K562 (cell line): ENCODE measurements at regions not wholly inside any gene's neighbourhood (a gene's known extent, or its start where the extent isn't known, plus 50 kb on each side); places are given as distances from the start of the nearest gene placed in this dataset.
"Not testable (repeated sequence)": the region's sequence is repeated elsewhere in the genome, so short reads cannot be mapped to it uniquely, and the experiment has no call there.

ENCODE experiments used
- ATAC-seq: fragments of 200-7000 bp; cut with Tn5 transposase; 3 replicates; pipeline ENCODE4 v1.9.1; 2020; ENCODE audit warnings: moderate library complexity
- BruUV-seq: library from RNA; stranded (reverse); fragments of 400-500 nt; replicated peaks from 2 replicates; lab custom pipeline; 2021; lab: Mats Ljungman, UMichigan
- CTCF ChIA-PET: fragments of 300-600 bp; formaldehyde crosslinking; extraction: SDS; loops from one replicate; lab custom pipeline; 2021; ENCODE audit warnings: low intra/inter-chr PET ratio; lab: Yijun Ruan, JAX
- POLR2A ChIA-PET: fragments of 300-600, 350-650 bp; sonication (Branson Sonifier 250); formaldehyde crosslinking; extraction: SDS; loops from one replicate; lab custom pipeline; 2021; ENCODE audit warnings: antibody characterized with exemption, inconsistent platforms; lab: Yijun Ruan, JAX
- DNase-seq, 4 experiments: peaks; one replicate each; pipeline versions ENCODE4 v3.0.0 to v3.0.0-alpha.2; 2011 to 2018; ENCODE audit warnings: low spot score in 3 of 4, mixed read lengths in 3 of 4; ENCODE audit errors: extremely low read depth in 1 of 4
- FAIRE-seq: peaks from 2 replicates; lab custom pipeline; 2011; peaks lifted over from hg19 to GRCh38; lab: Jason Lieb, UNC
- H2AFZ ChIP-seq: 2 replicates; pipeline ENCODE4 v1.6.0; 2011; ENCODE audit warnings: low read depth, low read length, control low read depth, inconsistent platforms
- H3K27ac ChIP-seq: fragments of 200-600 bp; 3 replicates; pipeline ENCODE4 v1.8.0; 2011; ENCODE audit warnings: low read depth, mild to moderate bottlenecking, control low read depth, inconsistent platforms, low read length, moderate library complexity, mixed read lengths; ENCODE audit errors: extremely low read depth
- H3K27me3 ChIP-seq, 2 experiments: fragments of 300-600 bp in 1 of 2; 2 replicates in 1 of 2; 3 replicates in 1 of 2; pipeline versions ENCODE4 v1.6.0 to v1.8.0; 2011; ENCODE audit warnings: inconsistent platforms in 2 of 2, low read length in 2 of 2, mild to moderate bottlenecking in 1 of 2, mixed read lengths in 1 of 2, moderate library complexity in 1 of 2; ENCODE audit not compliant: control insufficient read depth in 2 of 2, insufficient read depth in 2 of 2
- H3K36me3 ChIP-seq: fragments of 300-600 bp; 3 replicates; pipeline ENCODE4 v1.8.0; 2011; ENCODE audit warnings: mild to moderate bottlenecking, low read length, inconsistent platforms; ENCODE audit not compliant: control insufficient read depth, insufficient read depth
- H3K4me1 ChIP-seq, 2 experiments: fragments of 200-600 bp in 1 of 2; replicated peaks in 1 of 2; 2 replicates in 1 of 2; 3 replicates in 1 of 2; pipeline versions ENCODE4 v1.5.1 to v1.8.0; 2011; ENCODE audit warnings: inconsistent platforms in 2 of 2, low read length in 2 of 2, mild to moderate bottlenecking in 1 of 2, mixed read lengths in 1 of 2, moderate library complexity in 1 of 2; ENCODE audit not compliant: control insufficient read depth in 2 of 2, insufficient read depth in 2 of 2
- H3K4me2 ChIP-seq: 2 replicates; pipeline ENCODE4 v1.6.1; 2011; ENCODE audit warnings: low read length, control low read depth, inconsistent platforms, mixed read lengths; ENCODE audit not compliant: insufficient read depth
- H3K4me3 ChIP-seq: fragments of 200-600 bp; sonication (generic), shearing (Covaris generic); 2 replicates; pipeline ENCODE4 v1.5.1; 2016; ENCODE audit warnings: control low read depth, inconsistent platforms
- H3K79me2 ChIP-seq: fragments of 200-600 bp; 3 replicates; pipeline ENCODE4 v1.8.0; 2011; ENCODE audit warnings: low read length, inconsistent platforms; ENCODE audit not compliant: control insufficient read depth, insufficient read depth
- H3K9ac ChIP-seq, 2 experiments: 2 replicates each; pipeline versions ENCODE4 v1.6.0 to v1.6.1; 2011; ENCODE audit warnings: low read depth in 2 of 2, low read length in 2 of 2, control low read depth in 1 of 2, inconsistent platforms in 1 of 2, mild to moderate bottlenecking in 1 of 2, mixed read lengths in 1 of 2; ENCODE audit not compliant: insufficient read depth in 1 of 2
- H3K9me1 ChIP-seq: one replicate; pipeline ENCODE4 v1.6.0; 2011; ENCODE audit warnings: inconsistent platforms, mild to moderate bottlenecking, low read length, moderate library complexity; ENCODE audit not compliant: control insufficient read depth, insufficient read depth
- H3K9me3 ChIP-seq: replicated peaks from 2 replicates; pipeline ENCODE4 v1.5.1; 2011; ENCODE audit warnings: low read depth, low read length, inconsistent platforms; ENCODE audit not compliant: control insufficient read depth, insufficient read depth
- H4K20me1 ChIP-seq: replicated peaks from 2 replicates; pipeline ENCODE4 v1.6.1; 2011; ENCODE audit warnings: low read length, inconsistent platforms, mixed read lengths; ENCODE audit not compliant: control insufficient read depth, insufficient read depth
- FOXA1 ChIP-seq: fragments of 450-650 bp; IDR thresholded peaks from 2 replicates; pipeline ENCODE4 v1.6.1; 2016; ENCODE audit warnings: mild to moderate bottlenecking, borderline replicate concordance
- HCFC1 ChIP-seq: IDR thresholded peaks from 2 replicates; pipeline ENCODE4 v1.6.1; 2012; ENCODE audit warnings: low read depth, low read length, improper control_type of control experiment
- MCM2 ChIP-seq: fragments of 450-650 bp; IDR thresholded peaks from 2 replicates; pipeline ENCODE4 v1.6.1; 2017; ENCODE audit warnings: low read depth, mild to moderate bottlenecking
- NCOA2 ChIP-seq, 2 experiments: fragments of 450-650 bp; IDR thresholded peaks; 2 replicates each; pipeline ENCODE4 v1.6.1; 2018; ENCODE audit warnings: mild to moderate bottlenecking in 2 of 2, moderate library complexity in 1 of 2; ENCODE audit not compliant: partially characterized antibody in 2 of 2
- NR4A1 ChIP-seq, 2 experiments: fragments of 250-450 bp in 1 of 2; fragments of 450-650 bp in 1 of 2; sonication (Bioruptor Pico) in 1 of 2; IDR thresholded peaks; 2 replicates each; pipeline versions ENCODE4 v1.4.0 to v1.6.1; 2016 to 2020; ENCODE audit warnings: mild to moderate bottlenecking in 2 of 2, missing compliant biosample characterization in 1 of 2, missing genetic modification characterization in 1 of 2, moderate library complexity in 1 of 2
- TOE1 ChIP-seq, 2 experiments: fragments of 450-650 bp in 1 of 2; sonication (generic) in 1 of 2; formaldehyde crosslinking in 1 of 2; IDR thresholded peaks; 2 replicates each; pipeline versions ENCODE4 v1.7.1 to v1.8.0; 2016 to 2022; ENCODE audit warnings: borderline replicate concordance in 2 of 2, mild to moderate bottlenecking in 2 of 2, antibody characterized with exemption in 1 of 2, inconsistent platforms in 1 of 2, low read depth in 1 of 2, missing genetic modification reagents in 1 of 2, moderate library complexity in 1 of 2
- U2AF2 ChIP-seq: fragments of 200-400 bp; formaldehyde crosslinking; optimal IDR thresholded peaks from 2 replicates; pipeline ENCODE3; 2017; ENCODE audit warnings: low read depth, mild to moderate bottlenecking, low read length
- WGBS: fragments of 100-300 bp; shearing (Covaris generic); methylation state at CpG from one replicate; pipeline ENCODE4 v1.1.6; 2016; ENCODE audit warnings: low coverage, mixed read lengths; ENCODE audit not compliant: insufficient coverage; ENCODE audit errors: missing lambda C conversion rate; 5-methylcytosine and 5-hydroxymethylcytosine counted together
- in situ Hi-C: fragments of 300-500 bp; cut with MboI; formaldehyde crosslinking; loops from 4 replicates; pipeline ENCODE4 v1.15.0; 2018; ENCODE audit warnings: inconsistent platforms, mixed read lengths
- intact Hi-C: fragments of 100-400 bp; cut with micrococcal nuclease; formaldehyde crosslinking; loops from 2 replicates; pipeline ENCODE4 v1.14.2; 2022
- TF ChIP-seq, protein P1 (sequence below): fragments of 450-650 bp; formaldehyde crosslinking; IDR thresholded peaks from 2 replicates; pipeline ENCODE4 v1.4.0; 2020; ENCODE audit warnings: mild to moderate bottlenecking
- TF ChIP-seq, protein P2 (sequence below): fragments of 250-450 bp; sonication (Bioruptor Pico); IDR thresholded peaks from 2 replicates; pipeline ENCODE4 v1.5.0; 2021
- TF ChIP-seq, protein P3 (sequence below): fragments of 250-450 bp; sonication (Bioruptor Pico); IDR thresholded peaks from 2 replicates; pipeline ENCODE4 v1.8.0; 2021; ENCODE audit warnings: moderate library complexity, mild to moderate bottlenecking, inconsistent platforms

DNA sequence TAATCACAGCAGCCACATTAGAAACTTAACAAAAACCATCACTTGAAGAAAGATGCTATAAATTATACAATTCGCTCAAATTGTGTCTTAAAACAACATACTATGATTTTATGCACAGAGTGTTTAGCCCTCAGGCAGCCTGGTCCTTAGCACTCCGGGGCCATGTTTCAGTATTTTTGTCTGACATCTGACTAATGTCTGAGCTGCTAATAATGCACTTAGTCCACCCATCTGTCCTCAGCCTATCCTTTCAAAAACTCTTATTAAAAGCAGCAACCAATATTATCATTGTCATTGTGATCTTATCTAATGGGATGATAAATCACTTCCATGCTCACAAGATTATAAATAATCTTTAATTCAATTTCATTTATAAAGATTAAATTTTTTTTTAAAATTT is 602.7 kb upstream of the FOXG1 start:
- Histone ChIP-seq H3K9me3 (no peaks in the 10 kb centered on the region), H4K20me1 (no peaks in the 10 kb centered on the region), H3K4me3 (no peak overlapping the region), H2AFZ (no peak overlapping the region), H3K27ac (no peak overlapping the region), H3K4me1 (no peaks in the 10 kb centered on the region), H3K79me2 (no peaks in the 10 kb centered on the region), H3K9me1 (no peaks in the 10 kb centered on the region), H3K36me3 (no peaks in the 10 kb centered on the region), H3K4me2 (no peak overlapping the region), H3K27me3 (no peaks in the 10 kb centered on the region), H3K9ac (no peak overlapping the region)
- no peak for TF ChIP-seq HCFC1
- TF ChIP-seq TOE1 (IDR thresholded peaks at IDR 0.05; ENCODE audit: borderline replicate concordance): no peak
- no peak for TF ChIP-seq TOE1 (CRISPR knock-in tag; IDR thresholded peaks at IDR 0.05; ENCODE audit: borderline replicate concordance, low read depth)
- TF ChIP-seq, protein P1, sequence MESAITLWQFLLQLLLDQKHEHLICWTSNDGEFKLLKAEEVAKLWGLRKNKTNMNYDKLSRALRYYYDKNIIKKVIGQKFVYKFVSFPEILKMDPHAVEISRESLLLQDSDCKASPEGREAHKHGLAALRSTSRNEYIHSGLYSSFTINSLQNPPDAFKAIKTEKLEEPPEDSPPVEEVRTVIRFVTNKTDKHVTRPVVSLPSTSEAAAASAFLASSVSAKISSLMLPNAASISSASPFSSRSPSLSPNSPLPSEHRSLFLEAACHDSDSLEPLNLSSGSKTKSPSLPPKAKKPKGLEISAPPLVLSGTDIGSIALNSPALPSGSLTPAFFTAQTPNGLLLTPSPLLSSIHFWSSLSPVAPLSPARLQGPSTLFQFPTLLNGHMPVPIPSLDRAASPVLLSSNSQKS (CRISPR knock-in tag): no peak
- no peak for TF ChIP-seq MCM2
- TF ChIP-seq NCOA2 (IDR thresholded peaks at IDR 0.05; ENCODE audit: partially characterized antibody in 2 of 2): no peak
- TF ChIP-seq FOXA1: no peak
- TF ChIP-seq, protein P2, sequence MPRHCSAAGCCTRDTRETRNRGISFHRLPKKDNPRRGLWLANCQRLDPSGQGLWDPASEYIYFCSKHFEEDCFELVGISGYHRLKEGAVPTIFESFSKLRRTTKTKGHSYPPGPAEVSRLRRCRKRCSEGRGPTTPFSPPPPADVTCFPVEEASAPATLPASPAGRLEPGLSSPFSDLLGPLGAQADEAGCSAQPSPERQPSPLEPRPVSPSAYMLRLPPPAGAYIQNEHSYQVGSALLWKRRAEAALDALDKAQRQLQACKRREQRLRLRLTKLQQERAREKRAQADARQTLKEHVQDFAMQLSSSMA: no peak
- no peak for TF ChIP-seq NR4A1 (CRISPR knock-in tag; IDR thresholded peaks at IDR 0.05)
- no peak for TF ChIP-seq NR4A1 (tag; IDR thresholded peaks at IDR 0.05)
- TF ChIP-seq, protein P3, sequence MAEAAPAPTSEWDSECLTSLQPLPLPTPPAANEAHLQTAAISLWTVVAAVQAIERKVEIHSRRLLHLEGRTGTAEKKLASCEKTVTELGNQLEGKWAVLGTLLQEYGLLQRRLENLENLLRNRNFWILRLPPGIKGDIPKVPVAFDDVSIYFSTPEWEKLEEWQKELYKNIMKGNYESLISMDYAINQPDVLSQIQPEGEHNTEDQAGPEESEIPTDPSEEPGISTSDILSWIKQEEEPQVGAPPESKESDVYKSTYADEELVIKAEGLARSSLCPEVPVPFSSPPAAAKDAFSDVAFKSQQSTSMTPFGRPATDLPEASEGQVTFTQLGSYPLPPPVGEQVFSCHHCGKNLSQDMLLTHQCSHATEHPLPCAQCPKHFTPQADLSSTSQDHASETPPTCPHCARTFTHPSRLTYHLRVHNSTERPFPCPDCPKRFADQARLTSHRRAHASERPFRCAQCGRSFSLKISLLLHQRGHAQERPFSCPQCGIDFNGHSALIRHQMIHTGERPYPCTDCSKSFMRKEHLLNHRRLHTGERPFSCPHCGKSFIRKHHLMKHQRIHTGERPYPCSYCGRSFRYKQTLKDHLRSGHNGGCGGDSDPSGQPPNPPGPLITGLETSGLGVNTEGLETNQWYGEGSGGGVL: no peak
- no peak for TF ChIP-seq U2AF2
- POLR2A ChIA-PET: no interaction called here
- CTCF ChIA-PET: no interaction called here
- ATAC-seq: no peak
- no peak for FAIRE-seq
- no peak for DNase-seq
- 0% methylated on average over 2 of the region's 2 CpGs for WGBS
- intact Hi-C loops (no loop called here), in situ Hi-C loops (no loop called here)
- BruUV-seq: no TSS peak

DNA sequence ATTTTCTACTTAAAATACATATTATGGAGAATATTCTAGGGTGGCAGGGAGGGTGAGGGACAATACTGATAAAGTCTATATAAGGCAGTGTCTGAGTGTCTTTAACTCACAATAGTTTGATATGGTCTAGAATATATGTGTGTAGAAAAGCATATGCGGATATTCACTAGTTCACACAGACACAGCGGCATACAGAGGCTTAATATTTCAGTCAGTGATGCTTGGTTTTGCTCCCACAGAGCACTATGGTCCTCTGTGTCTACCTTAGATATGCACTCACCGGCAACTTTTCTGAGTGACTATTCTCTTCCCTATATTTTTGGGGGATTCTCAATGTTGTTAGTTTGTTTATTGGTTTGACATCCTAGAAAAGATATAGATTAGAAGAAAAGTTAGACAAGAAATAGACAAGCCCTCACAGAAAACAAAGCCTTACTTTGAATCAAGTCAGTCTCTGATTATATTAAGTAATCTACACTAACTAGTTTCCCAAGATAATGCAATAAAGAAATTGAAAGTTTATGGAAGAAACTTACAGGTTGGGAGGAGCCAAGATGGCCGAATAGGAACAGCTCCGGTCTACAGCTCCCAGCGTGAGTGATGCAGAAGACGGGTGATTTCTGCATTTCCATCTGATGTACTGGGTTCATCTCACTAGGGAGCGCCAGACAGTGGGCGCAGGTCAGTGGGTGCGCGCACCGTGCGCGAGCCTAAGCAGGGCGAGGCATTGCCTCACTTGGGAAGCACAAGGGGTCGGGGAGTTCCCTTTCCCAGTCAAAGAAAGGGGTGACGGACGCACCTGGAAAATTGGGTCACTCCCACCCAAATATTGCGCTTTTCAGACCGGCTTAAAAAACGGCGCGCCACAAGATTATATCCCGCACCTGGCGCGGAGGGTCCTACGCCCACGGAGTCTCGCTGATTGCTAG is 578.4 kb upstream of the FOXG1 start:
- WGBS: 0% methylated on average over 11 of the region's 29 CpGs

More for the DNA sequence above, 578.4 kb upstream of the FOXG1 start:
- H3K9ac ChIP-seq, FAIRE-seq, CTCF ChIA-PET, ATAC-seq, H4K20me1 ChIP-seq, H3K9me1 ChIP-seq, in situ Hi-C loops, BruUV-seq, H3K4me1 ChIP-seq, H3K4me3 ChIP-seq, H3K9me3 ChIP-seq, intact Hi-C loops, H2AFZ ChIP-seq, POLR2A ChIA-PET, H3K79me2 ChIP-seq, H3K36me3 ChIP-seq, DNase-seq, H3K4me2 ChIP-seq, H3K27ac ChIP-seq, H3K27me3 ChIP-seq: not testable (repeated sequence)
